GM23338 (cell line): ENCODE measurements at regions not wholly inside any gene's neighbourhood (a gene's known extent, or its start where the extent isn't known, plus 50 kb on each side); places are given as distances from the start of the nearest gene placed in this dataset.

Experiments used
- ATAC-seq: fragments of 200-7000 bp; cut with Tn5 transposase; 3 replicates; pipeline ENCODE4 v1.9.1; 2020
- DNase-seq: peaks from one replicate; pipeline ENCODE4 v3.0.0-alpha.2; 2015; ENCODE audit warnings: low spot score
- H2AFZ ChIP-seq: fragments of 200-600 bp; sonication (generic); 2 replicates; pipeline ENCODE4 v1.8.0; 2016; ENCODE audit warnings: antibody characterized with exemption, mild to moderate bottlenecking, moderate library complexity
- H3F3A ChIP-seq: fragments of 200-600 bp; sonication (generic); replicated peaks from 2 replicates; pipeline ENCODE4 v1.8.0; 2017; ENCODE audit warnings: antibody characterized with exemption, mixed run types, low read depth
- H3K27ac ChIP-seq: fragments of 200-600 bp; sonication (generic); 2 replicates; pipeline ENCODE4 v1.6.1; 2016; ENCODE audit warnings: low read depth
- H3K27me3 ChIP-seq: fragments of 200-600 bp; sonication (generic); 2 replicates; pipeline ENCODE4 v1.8.0; 2016; ENCODE audit warnings: mild to moderate bottlenecking, mixed run types, moderate library complexity; ENCODE audit not compliant: insufficient read depth
- H3K36me3 ChIP-seq: fragments of 200-600 bp; sonication (generic); 2 replicates; pipeline ENCODE4 v1.8.0; 2016; ENCODE audit warnings: mild to moderate bottlenecking; ENCODE audit not compliant: insufficient read depth
- H3K4me1 ChIP-seq: fragments of 200-600 bp; sonication (generic); 2 replicates; pipeline ENCODE4 v1.8.0; 2016; ENCODE audit warnings: mild to moderate bottlenecking, moderate library complexity; ENCODE audit not compliant: insufficient read depth
- H3K4me2 ChIP-seq: fragments of 200-600 bp; sonication (generic); 2 replicates; pipeline ENCODE4 v1.7.1; 2017; ENCODE audit warnings: mixed run types
- H3K4me3 ChIP-seq: fragments of 200-600 bp; sonication (generic); 2 replicates; pipeline ENCODE4 v1.6.1; 2016; ENCODE audit warnings: mixed run types
- H3K79me2 ChIP-seq: fragments of 200-600 bp; sonication (generic); replicated peaks from 2 replicates; pipeline ENCODE4 v1.8.0; 2017; ENCODE audit warnings: mild to moderate bottlenecking; ENCODE audit not compliant: insufficient read depth
- H3K9me2 ChIP-seq: fragments of 200-600 bp; sonication (generic); 2 replicates; pipeline ENCODE4 v1.8.0; 2017; ENCODE audit not compliant: insufficient read depth
- H4K20me1 ChIP-seq: fragments of 200-600 bp; sonication (generic); replicated peaks from 2 replicates; pipeline ENCODE4 v1.8.0; 2017; ENCODE audit warnings: mild to moderate bottlenecking; ENCODE audit not compliant: insufficient read depth
- H3K27ac Mint-ChIP-seq: 2 replicates; pipeline ENCODE4 v1.8.0; 2020; ENCODE audit warnings: inconsistent platforms, mild to moderate bottlenecking, moderate library complexity, mixed read lengths
- H3K27me3 Mint-ChIP-seq: 3 replicates; pipeline ENCODE4 v1.8.0; 2022; ENCODE audit warnings: low read depth, mild to moderate bottlenecking, moderate library complexity, mixed read lengths, inconsistent platforms; ENCODE audit not compliant: insufficient read depth, poor library complexity
- H3K36me3 Mint-ChIP-seq: 3 replicates; pipeline ENCODE4 v1.8.0; 2021; ENCODE audit warnings: low read depth, mild to moderate bottlenecking, inconsistent platforms, moderate library complexity, mixed read lengths
- H3K4me1 Mint-ChIP-seq: 3 replicates; pipeline ENCODE4 v1.8.0; 2020; ENCODE audit warnings: mild to moderate bottlenecking, inconsistent platforms, mixed read lengths
- H3K4me3 Mint-ChIP-seq: 3 replicates; pipeline ENCODE4 v1.8.0; 2021; ENCODE audit warnings: moderate library complexity, mild to moderate bottlenecking, inconsistent platforms, mixed read lengths
- H3K9me3 Mint-ChIP-seq: 3 replicates; pipeline ENCODE4 v1.8.0; 2020; ENCODE audit warnings: moderate library complexity, mild to moderate bottlenecking, inconsistent platforms, mixed read lengths
- CREB1 ChIP-seq: fragments of 250-450 bp; sonication (Bioruptor Pico); IDR thresholded peaks from 2 replicates; pipeline ENCODE4 v1.5.0; 2020; ENCODE audit warnings: low read depth, mild to moderate bottlenecking, moderate library complexity
- EZH2phosphoT487 ChIP-seq: fragments of 200-600 bp; sonication (generic); IDR thresholded peaks from one replicate; pipeline ENCODE4 v1.8.1; 2018; ENCODE audit warnings: antibody characterized with exemption; ENCODE audit not compliant: unreplicated experiment
- JUNB ChIP-seq: IDR thresholded peaks from one replicate; pipeline ENCODE4 v1.6.1; 2016; ENCODE audit warnings: antibody characterized with exemption; ENCODE audit not compliant: unreplicated experiment
- ZNF331 ChIP-seq: fragments of 250-450 bp; sonication (Bioruptor Pico); IDR thresholded peaks from 2 replicates; pipeline ENCODE4 v1.5.0; 2020; ENCODE audit warnings: low read depth, mild to moderate bottlenecking, moderate library complexity
- TF ChIP-seq, protein P1 (sequence below): fragments of 250-450 bp; sonication (Bioruptor Pico); IDR thresholded peaks from 2 replicates; pipeline ENCODE4 v1.5.0; 2020; ENCODE audit warnings: mild to moderate bottlenecking, moderate library complexity
- TF ChIP-seq, protein P2 (sequence below), 2 experiments: fragments of 200-600 bp in 1 of 2; sonication (generic) in 1 of 2; conservative IDR thresholded peaks; 2 replicates each; pipeline versions ENCODE4 v1.5.1 to v1.6.1; 2016 to 2017; ENCODE audit warnings: antibody characterized with exemption in 2 of 2, low read depth in 2 of 2, mild to moderate bottlenecking in 2 of 2, moderate library complexity in 1 of 2

DNA sequence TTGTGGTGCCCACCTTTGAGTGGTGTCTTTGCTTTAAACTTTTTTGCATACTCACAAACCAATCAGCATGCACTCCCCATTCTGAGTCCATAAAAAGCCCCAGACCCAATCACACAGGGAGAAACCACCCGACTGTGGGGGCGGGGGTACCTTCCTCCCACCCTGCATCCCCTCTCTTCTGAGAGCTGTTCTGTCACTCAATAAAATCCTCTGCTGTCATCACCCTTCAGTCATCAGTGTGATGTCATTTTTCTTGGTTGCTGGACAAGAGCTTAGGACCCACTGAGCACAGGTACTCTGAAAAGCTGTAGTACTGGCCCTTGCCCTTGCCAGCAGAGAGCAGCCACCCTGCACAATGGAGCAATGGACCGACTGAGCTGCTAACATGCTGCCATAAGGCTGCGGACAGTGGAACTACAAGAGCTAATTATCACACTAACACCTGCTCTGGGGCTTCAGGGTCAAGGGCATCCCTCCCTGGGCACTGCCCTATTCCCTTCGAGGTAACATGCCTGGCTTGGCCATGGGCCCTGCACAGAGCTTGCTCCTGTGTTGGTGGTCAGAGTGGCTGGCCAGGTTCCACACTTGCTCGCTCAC lies 62.9 kb upstream of the PGRMC2 start:
- DNase-seq (peak; percentile 25), ATAC-seq (peak; percentile 67)
- no peak overlapping the region for H2AFZ ChIP-seq
- H3K36me3 Mint-ChIP-seq = no peaks in the 10 kb centered on the region
- no peaks in the 10 kb centered on the region for H3K27me3 ChIP-seq
- no peak overlapping the region for H3K27ac ChIP-seq
- no peaks in the 10 kb centered on the region for H3K79me2 ChIP-seq
- H3K27ac Mint-ChIP-seq = no peak overlapping the region
- H3K27me3 Mint-ChIP-seq = no peaks in the 10 kb centered on the region
- no peak overlapping the region for H3K4me3 Mint-ChIP-seq
- H3K36me3 ChIP-seq = no peaks in the 10 kb centered on the region
- H3F3A ChIP-seq = no peaks in the 10 kb centered on the region
- H3K4me2 ChIP-seq = no peak overlapping the region
- no peaks in the 10 kb centered on the region for H3K9me3 Mint-ChIP-seq
- H3K4me3 ChIP-seq = no peak overlapping the region
- H4K20me1 ChIP-seq = no peaks in the 10 kb centered on the region
- peaks cover 31% of the 10 kb centered on the region for H3K4me1 ChIP-seq
- H3K4me1 Mint-ChIP-seq = peaks cover 34% of the 10 kb centered on the region
- TF ChIP-seq, protein P1, sequence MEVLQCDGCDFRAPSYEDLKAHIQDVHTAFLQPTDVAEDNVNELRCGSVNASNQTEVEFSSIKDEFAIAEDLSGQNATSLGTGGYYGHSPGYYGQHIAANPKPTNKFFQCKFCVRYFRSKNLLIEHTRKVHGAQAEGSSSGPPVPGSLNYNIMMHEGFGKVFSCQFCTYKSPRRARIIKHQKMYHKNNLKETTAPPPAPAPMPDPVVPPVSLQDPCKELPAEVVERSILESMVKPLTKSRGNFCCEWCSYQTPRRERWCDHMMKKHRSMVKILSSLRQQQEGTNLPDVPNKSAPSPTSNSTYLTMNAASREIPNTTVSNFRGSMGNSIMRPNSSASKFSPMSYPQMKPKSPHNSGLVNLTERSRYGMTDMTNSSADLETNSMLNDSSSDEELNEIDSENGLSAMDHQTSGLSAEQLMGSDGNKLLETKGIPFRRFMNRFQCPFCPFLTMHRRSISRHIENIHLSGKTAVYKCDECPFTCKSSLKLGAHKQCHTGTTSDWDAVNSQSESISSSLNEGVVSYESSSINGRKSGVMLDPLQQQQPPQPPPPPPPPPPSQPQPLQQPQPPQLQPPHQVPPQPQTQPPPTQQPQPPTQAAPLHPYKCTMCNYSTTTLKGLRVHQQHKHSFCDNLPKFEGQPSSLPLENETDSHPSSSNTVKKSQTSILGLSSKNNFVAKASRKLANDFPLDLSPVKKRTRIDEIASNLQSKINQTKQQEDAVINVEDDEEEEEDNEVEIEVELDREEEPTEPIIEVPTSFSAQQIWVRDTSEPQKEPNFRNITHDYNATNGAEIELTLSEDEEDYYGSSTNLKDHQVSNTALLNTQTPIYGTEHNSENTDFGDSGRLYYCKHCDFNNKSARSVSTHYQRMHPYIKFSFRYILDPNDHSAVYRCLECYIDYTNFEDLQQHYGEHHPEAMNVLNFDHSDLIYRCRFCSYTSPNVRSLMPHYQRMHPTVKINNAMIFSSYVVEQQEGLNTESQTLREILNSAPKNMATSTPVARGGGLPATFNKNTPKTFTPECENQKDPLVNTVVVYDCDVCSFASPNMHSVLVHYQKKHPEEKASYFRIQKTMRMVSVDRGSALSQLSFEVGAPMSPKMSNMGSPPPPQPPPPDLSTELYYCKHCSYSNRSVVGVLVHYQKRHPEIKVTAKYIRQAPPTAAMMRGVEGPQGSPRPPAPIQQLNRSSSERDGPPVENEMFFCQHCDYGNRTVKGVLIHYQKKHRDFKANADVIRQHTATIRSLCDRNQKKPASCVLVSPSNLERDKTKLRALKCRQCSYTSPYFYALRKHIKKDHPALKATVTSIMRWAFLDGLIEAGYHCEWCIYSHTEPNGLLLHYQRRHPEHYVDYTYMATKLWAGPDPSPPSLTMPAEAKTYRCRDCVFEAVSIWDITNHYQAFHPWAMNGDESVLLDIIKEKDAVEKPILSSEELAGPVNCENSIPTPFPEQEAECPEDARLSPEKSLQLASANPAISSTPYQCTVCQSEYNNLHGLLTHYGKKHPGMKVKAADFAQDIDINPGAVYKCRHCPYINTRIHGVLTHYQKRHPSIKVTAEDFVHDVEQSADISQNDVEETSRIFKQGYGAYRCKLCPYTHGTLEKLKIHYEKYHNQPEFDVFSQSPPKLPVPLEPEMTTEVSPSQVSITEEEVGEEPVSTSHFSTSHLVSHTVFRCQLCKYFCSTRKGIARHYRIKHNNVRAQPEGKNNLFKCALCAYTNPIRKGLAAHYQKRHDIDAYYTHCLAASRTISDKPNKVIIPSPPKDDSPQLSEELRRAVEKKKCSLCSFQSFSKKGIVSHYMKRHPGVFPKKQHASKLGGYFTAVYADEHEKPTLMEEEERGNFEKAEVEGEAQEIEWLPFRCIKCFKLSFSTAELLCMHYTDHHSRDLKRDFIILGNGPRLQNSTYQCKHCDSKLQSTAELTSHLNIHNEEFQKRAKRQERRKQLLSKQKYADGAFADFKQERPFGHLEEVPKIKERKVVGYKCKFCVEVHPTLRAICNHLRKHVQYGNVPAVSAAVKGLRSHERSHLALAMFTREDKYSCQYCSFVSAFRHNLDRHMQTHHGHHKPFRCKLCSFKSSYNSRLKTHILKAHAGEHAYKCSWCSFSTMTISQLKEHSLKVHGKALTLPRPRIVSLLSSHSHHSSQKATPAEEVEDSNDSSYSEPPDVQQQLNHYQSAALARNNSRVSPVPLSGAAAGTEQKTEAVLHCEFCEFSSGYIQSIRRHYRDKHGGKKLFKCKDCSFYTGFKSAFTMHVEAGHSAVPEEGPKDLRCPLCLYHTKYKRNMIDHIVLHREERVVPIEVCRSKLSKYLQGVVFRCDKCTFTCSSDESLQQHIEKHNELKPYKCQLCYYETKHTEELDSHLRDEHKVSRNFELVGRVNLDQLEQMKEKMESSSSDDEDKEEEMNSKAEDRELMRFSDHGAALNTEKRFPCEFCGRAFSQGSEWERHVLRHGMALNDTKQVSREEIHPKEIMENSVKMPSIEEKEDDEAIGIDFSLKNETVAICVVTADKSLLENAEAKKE (CRISPR knock-in tag) = no peak
- no peak for TF ChIP-seq JUNB
- TF ChIP-seq ZNF331 (CRISPR knock-in tag) = no peak
- 0 out of 2 replicates have a peak, but pooled peaks have one; percentile 10 for TF ChIP-seq CREB1
- no peak for TF ChIP-seq EZH2phosphoT487
- TF ChIP-seq, protein P2, sequence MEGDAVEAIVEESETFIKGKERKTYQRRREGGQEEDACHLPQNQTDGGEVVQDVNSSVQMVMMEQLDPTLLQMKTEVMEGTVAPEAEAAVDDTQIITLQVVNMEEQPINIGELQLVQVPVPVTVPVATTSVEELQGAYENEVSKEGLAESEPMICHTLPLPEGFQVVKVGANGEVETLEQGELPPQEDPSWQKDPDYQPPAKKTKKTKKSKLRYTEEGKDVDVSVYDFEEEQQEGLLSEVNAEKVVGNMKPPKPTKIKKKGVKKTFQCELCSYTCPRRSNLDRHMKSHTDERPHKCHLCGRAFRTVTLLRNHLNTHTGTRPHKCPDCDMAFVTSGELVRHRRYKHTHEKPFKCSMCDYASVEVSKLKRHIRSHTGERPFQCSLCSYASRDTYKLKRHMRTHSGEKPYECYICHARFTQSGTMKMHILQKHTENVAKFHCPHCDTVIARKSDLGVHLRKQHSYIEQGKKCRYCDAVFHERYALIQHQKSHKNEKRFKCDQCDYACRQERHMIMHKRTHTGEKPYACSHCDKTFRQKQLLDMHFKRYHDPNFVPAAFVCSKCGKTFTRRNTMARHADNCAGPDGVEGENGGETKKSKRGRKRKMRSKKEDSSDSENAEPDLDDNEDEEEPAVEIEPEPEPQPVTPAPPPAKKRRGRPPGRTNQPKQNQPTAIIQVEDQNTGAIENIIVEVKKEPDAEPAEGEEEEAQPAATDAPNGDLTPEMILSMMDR (conservative IDR thresholded peaks at IDR 0.05; ENCODE audit: low read depth in 2 of 2) = no peak; a peak in 1 of 4 replicates
- H3K9me2 ChIP-seq = no peaks in the 10 kb centered on the region; the same call in 1 of the 2 replicates
